ENCODE measurements at regions not wholly inside any gene's neighbourhood (a gene's known extent, or its start where the extent isn't known, plus 50 kb on each side); places are given as distances from the start of the nearest gene placed in this dataset.

GRCh38 chr10:30208330-30208729, 140.7 kb downstream of the MTPAP start:
- H3K36me3 ChIP-seq (ENCODE audit: insufficient read depth, low read length), result no peaks in the 10 kb centered on the region
- no peak overlapping the region for H3K4me2 ChIP-seq (ENCODE audit: low read length)
- H3K79me2 ChIP-seq (ENCODE audit: insufficient read depth, low read depth, low read length), result no peaks in the 10 kb centered on the region
- ChIA-PET CTCF (ENCODE audit: unreplicated experiment) (no interaction called here), POLR2A (interaction anchor here (1.1 to 1.8 kb wide), 2 partner anchors 8 to 10 kb away, joined by 3 to 9 read pairs; no protein-coding TSS in a partner anchor)
- H3K9me3 ChIP-seq (ENCODE audit: low read length), result peaks cover 6% of the 10 kb centered on the region; the same call in 1 of the 2 replicates
- no TSS peak for BruUV-seq (replicated peaks)
- H2AFZ ChIP-seq (ENCODE audit: low read length), result no peak overlapping the region
- no peak for DNase-seq (ENCODE audit: low spot score)
- H3K4me3 ChIP-seq (ENCODE audit: low read depth, low read length, poor library complexity, severe bottlenecking), result no peak overlapping the region
- no peaks in the 10 kb centered on the region for H3K4me1 ChIP-seq (ENCODE audit: insufficient read depth, low read length, poor library complexity, severe bottlenecking)
- intact Hi-C loops (cut with micrococcal nuclease; ENCODE audit: unreplicated experiment), result no loop called here
- H3K9me2 ChIP-seq (ENCODE audit: insufficient read depth, low read length), result no peaks in the 10 kb centered on the region
- TF ChIP-seq EZH2phosphoT487 (IDR thresholded peaks at IDR 0.05; ENCODE audit: borderline replicate concordance, low read depth, low read length), result no peak
- no peak for TF ChIP-seq CTCF (conservative IDR thresholded peaks at IDR 0.05; ENCODE audit: low read length)
- H3K27ac ChIP-seq (ENCODE audit: low read depth, low read length, poor library complexity, severe bottlenecking), result no peak overlapping the region
- H4K20me1 ChIP-seq (ENCODE audit: insufficient read depth, low read length), result no peaks in the 10 kb centered on the region

- POLR2A ChIA-PET, result interaction anchor here (1.1 to 1.8 kb wide), 2 partner anchors 9 to 11 kb away, joined by 3 to 9 read pairs; no protein-coding TSS in a partner anchor
- no TSS peak for BruUV-seq (replicated peaks)
- H3K9me3 ChIP-seq (ENCODE audit: low read length), result peaks cover 7% of the 10 kb centered on the region; the same call in 1 of the 2 replicates
- no peak overlapping the region for H2AFZ ChIP-seq (ENCODE audit: low read length)
- CTCF ChIA-PET (ENCODE audit: unreplicated experiment), result no interaction called here
- H3K4me3 ChIP-seq (ENCODE audit: low read depth, low read length, poor library complexity, severe bottlenecking), result no peak overlapping the region
- no peak overlapping the region for H3K27ac ChIP-seq (ENCODE audit: low read depth, low read length, poor library complexity, severe bottlenecking)
- DNase-seq (ENCODE audit: low spot score), result no peak
- no peaks in the 10 kb centered on the region for H3K9me2 ChIP-seq (ENCODE audit: insufficient read depth, low read length)
- intact Hi-C loops (cut with micrococcal nuclease; ENCODE audit: unreplicated experiment), result no loop called here
- H3K4me2 ChIP-seq (ENCODE audit: low read length), result no peak overlapping the region
- no peaks in the 10 kb centered on the region for H3K36me3 ChIP-seq (ENCODE audit: insufficient read depth, low read length)
- no peak for TF ChIP-seq EZH2phosphoT487 (IDR thresholded peaks at IDR 0.05; ENCODE audit: borderline replicate concordance, low read depth, low read length)
- TF ChIP-seq CTCF (conservative IDR thresholded peaks at IDR 0.05; ENCODE audit: low read length), result no peak
- no peaks in the 10 kb centered on the region for H3K79me2 ChIP-seq (ENCODE audit: insufficient read depth, low read depth, low read length)
- H3K4me1 ChIP-seq (ENCODE audit: insufficient read depth, low read length, poor library complexity, severe bottlenecking), result no peaks in the 10 kb centered on the region
- no peaks in the 10 kb centered on the region for H4K20me1 ChIP-seq (ENCODE audit: insufficient read depth, low read length)
Observed at GRCh38 chr10:30207485-30208052, 141.5 kb downstream of the MTPAP start.

GRCh38 chr10:30200017-30200415, 140.6 kb upstream of the JCAD start:
- no peaks in the 10 kb centered on the region for H3K4me1 ChIP-seq (ENCODE audit: insufficient read depth, low read length, poor library complexity, severe bottlenecking)
- no peaks in the 10 kb centered on the region for H4K20me1 ChIP-seq (ENCODE audit: insufficient read depth, low read length)
- H3K9me3 ChIP-seq (ENCODE audit: low read length), result peaks cover 7% of the 10 kb centered on the region; the same call in 1 of the 2 replicates
- H3K4me3 ChIP-seq (ENCODE audit: low read depth, low read length, poor library complexity, severe bottlenecking), result no peak overlapping the region
- BruUV-seq (replicated peaks), result no TSS peak
- no peaks in the 10 kb centered on the region for H3K79me2 ChIP-seq (ENCODE audit: insufficient read depth, low read depth, low read length)
- CTCF ChIA-PET (ENCODE audit: unreplicated experiment), result no interaction called here
- no peak overlapping the region for H3K27ac ChIP-seq (ENCODE audit: low read depth, low read length, poor library complexity, severe bottlenecking)
- TF ChIP-seq CTCF (conservative IDR thresholded peaks at IDR 0.05; ENCODE audit: low read length), result no peak
- TF ChIP-seq EZH2phosphoT487 (IDR thresholded peaks at IDR 0.05; ENCODE audit: borderline replicate concordance, low read depth, low read length), result no peak
- no peak overlapping the region for H2AFZ ChIP-seq (ENCODE audit: low read length)
- DNase-seq (ENCODE audit: low spot score), result no peak
- POLR2A ChIA-PET, result interaction anchor here (1.4 kb wide), 1 partner anchor 12 kb away, joined by 4 read pairs; no protein-coding TSS in a partner anchor
- no peak overlapping the region for H3K4me2 ChIP-seq (ENCODE audit: low read length)
- no peaks in the 10 kb centered on the region for H3K9me2 ChIP-seq (ENCODE audit: insufficient read depth, low read length)
- no peaks in the 10 kb centered on the region for H3K36me3 ChIP-seq (ENCODE audit: insufficient read depth, low read length)
- intact Hi-C loops (cut with micrococcal nuclease; ENCODE audit: unreplicated experiment), result no loop called here
